GM23338 (cell line): ENCODE measurements at regions not wholly inside any gene's neighbourhood (a gene's known extent, or its start where the extent isn't known, plus 50 kb on each side); places are given as distances from the start of the nearest gene placed in this dataset.

ENCODE experiments used
- EZH2 ChIP-seq: fragments of 200-600 bp; sonication (generic); IDR thresholded peaks from one replicate; pipeline ENCODE4 v1.8.0; 2017; ENCODE audit warnings: antibody characterized with exemption, mild to moderate bottlenecking, low read depth; ENCODE audit not compliant: unreplicated experiment
- POLR2AphosphoS5 ChIP-seq: IDR thresholded peaks from 2 replicates; pipeline ENCODE4 v1.6.1; 2016; ENCODE audit warnings: antibody characterized with exemption, low read depth
- STAT1 ChIP-seq: IDR thresholded peaks from one replicate; pipeline ENCODE4 v1.6.1; 2016; ENCODE audit warnings: antibody characterized with exemption; ENCODE audit not compliant: unreplicated experiment
- TF ChIP-seq, protein P1 (sequence below): IDR thresholded peaks from one replicate; pipeline ENCODE4 v1.6.1; 2018; ENCODE audit warnings: antibody characterized with exemption; ENCODE audit not compliant: unreplicated experiment
- TF ChIP-seq, protein P2 (sequence below), 2 experiments: fragments of 200-600 bp in 1 of 2; sonication (generic) in 1 of 2; conservative IDR thresholded peaks; 2 replicates each; pipeline versions ENCODE4 v1.5.1 to v1.6.1; 2016 to 2017; ENCODE audit warnings: antibody characterized with exemption in 2 of 2, low read depth in 2 of 2, mild to moderate bottlenecking in 2 of 2, moderate library complexity in 1 of 2

DNA sequence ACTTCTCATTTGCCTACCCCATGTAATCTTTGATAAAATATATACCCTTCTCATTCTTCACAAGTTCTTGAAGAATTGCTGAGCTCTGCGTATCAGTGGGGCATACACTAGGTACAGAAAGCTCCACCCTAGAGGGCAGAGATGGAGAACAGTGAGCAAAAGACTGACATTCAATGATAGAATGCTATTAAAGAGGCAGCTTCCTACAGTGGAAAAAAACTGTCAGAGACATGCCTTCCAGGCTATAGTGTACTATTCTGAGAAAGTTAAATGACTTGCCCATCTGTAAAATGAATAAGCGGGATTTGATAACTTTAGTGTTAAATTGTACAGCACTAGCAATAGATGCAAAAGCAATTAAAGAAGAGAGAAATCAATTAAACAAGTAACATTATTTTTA lies 172.8 kb downstream of the SUCNR1 start:
- TF ChIP-seq STAT1 (no peak), POLR2AphosphoS5 (no peak), EZH2 (no peak)
- TF ChIP-seq, protein P1, sequence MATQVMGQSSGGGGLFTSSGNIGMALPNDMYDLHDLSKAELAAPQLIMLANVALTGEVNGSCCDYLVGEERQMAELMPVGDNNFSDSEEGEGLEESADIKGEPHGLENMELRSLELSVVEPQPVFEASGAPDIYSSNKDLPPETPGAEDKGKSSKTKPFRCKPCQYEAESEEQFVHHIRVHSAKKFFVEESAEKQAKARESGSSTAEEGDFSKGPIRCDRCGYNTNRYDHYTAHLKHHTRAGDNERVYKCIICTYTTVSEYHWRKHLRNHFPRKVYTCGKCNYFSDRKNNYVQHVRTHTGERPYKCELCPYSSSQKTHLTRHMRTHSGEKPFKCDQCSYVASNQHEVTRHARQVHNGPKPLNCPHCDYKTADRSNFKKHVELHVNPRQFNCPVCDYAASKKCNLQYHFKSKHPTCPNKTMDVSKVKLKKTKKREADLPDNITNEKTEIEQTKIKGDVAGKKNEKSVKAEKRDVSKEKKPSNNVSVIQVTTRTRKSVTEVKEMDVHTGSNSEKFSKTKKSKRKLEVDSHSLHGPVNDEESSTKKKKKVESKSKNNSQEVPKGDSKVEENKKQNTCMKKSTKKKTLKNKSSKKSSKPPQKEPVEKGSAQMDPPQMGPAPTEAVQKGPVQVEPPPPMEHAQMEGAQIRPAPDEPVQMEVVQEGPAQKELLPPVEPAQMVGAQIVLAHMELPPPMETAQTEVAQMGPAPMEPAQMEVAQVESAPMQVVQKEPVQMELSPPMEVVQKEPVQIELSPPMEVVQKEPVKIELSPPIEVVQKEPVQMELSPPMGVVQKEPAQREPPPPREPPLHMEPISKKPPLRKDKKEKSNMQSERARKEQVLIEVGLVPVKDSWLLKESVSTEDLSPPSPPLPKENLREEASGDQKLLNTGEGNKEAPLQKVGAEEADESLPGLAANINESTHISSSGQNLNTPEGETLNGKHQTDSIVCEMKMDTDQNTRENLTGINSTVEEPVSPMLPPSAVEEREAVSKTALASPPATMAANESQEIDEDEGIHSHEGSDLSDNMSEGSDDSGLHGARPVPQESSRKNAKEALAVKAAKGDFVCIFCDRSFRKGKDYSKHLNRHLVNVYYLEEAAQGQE: no peak
- TF ChIP-seq, protein P2, sequence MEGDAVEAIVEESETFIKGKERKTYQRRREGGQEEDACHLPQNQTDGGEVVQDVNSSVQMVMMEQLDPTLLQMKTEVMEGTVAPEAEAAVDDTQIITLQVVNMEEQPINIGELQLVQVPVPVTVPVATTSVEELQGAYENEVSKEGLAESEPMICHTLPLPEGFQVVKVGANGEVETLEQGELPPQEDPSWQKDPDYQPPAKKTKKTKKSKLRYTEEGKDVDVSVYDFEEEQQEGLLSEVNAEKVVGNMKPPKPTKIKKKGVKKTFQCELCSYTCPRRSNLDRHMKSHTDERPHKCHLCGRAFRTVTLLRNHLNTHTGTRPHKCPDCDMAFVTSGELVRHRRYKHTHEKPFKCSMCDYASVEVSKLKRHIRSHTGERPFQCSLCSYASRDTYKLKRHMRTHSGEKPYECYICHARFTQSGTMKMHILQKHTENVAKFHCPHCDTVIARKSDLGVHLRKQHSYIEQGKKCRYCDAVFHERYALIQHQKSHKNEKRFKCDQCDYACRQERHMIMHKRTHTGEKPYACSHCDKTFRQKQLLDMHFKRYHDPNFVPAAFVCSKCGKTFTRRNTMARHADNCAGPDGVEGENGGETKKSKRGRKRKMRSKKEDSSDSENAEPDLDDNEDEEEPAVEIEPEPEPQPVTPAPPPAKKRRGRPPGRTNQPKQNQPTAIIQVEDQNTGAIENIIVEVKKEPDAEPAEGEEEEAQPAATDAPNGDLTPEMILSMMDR (conservative IDR thresholded peaks at IDR 0.05; ENCODE audit: low read depth in 2 of 2): no peak
